ENCODE measurements at regions not wholly inside any gene's neighbourhood (a gene's known extent, or its start where the extent isn't known, plus 50 kb on each side); places are given as distances from the start of the nearest gene placed in this dataset.

DNA sequence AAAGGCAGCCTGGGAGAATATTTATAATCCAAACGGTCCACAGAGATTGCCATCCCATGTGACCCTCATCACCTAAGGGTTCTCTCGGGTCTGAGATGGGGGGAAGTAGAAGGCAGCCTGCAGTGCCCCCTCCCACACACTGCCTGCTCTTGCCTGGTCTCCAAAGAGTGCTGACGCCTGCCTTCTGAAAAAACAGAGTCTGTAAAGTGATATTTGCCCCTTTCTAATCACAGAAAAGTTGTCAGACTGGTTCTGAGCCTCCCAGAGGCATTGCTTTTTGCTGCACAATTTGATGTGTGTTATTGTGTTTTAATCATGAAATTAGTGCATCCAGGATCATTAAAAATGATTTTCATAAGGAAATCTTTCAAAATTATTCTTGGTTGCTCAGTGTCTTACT, 59.2 kb downstream of the TMEM30B start (continued):
- no peak for TF ChIP-seq EZH2phosphoT487 (IDR thresholded peaks at IDR 0.05; ENCODE audit: unreplicated experiment)

GRCh38 chr14:61219673-61220072, 61.5 kb downstream of the TMEM30B start:
- H3K27me3 Mint-ChIP-seq (ENCODE audit: insufficient read depth, low read depth, poor library complexity) = no peaks in the 10 kb centered on the region

More at GRCh38 chr14:61219673-61220072, 61.5 kb downstream of the TMEM30B start:
- peaks cover 28% of the 10 kb centered on the region for H3K4me1 ChIP-seq (ENCODE audit: insufficient read depth)
- H3F3A ChIP-seq (replicated peaks; ENCODE audit: low read depth) = no peaks in the 10 kb centered on the region
- TF ChIP-seq, protein P1, sequence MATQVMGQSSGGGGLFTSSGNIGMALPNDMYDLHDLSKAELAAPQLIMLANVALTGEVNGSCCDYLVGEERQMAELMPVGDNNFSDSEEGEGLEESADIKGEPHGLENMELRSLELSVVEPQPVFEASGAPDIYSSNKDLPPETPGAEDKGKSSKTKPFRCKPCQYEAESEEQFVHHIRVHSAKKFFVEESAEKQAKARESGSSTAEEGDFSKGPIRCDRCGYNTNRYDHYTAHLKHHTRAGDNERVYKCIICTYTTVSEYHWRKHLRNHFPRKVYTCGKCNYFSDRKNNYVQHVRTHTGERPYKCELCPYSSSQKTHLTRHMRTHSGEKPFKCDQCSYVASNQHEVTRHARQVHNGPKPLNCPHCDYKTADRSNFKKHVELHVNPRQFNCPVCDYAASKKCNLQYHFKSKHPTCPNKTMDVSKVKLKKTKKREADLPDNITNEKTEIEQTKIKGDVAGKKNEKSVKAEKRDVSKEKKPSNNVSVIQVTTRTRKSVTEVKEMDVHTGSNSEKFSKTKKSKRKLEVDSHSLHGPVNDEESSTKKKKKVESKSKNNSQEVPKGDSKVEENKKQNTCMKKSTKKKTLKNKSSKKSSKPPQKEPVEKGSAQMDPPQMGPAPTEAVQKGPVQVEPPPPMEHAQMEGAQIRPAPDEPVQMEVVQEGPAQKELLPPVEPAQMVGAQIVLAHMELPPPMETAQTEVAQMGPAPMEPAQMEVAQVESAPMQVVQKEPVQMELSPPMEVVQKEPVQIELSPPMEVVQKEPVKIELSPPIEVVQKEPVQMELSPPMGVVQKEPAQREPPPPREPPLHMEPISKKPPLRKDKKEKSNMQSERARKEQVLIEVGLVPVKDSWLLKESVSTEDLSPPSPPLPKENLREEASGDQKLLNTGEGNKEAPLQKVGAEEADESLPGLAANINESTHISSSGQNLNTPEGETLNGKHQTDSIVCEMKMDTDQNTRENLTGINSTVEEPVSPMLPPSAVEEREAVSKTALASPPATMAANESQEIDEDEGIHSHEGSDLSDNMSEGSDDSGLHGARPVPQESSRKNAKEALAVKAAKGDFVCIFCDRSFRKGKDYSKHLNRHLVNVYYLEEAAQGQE (IDR thresholded peaks at IDR 0.05; ENCODE audit: unreplicated experiment) = no peak
- TF ChIP-seq EZH2 (IDR thresholded peaks at IDR 0.05; ENCODE audit: low read depth, unreplicated experiment) (no peak), ZNF114 (CRISPR knock-in tag; IDR thresholded peaks at IDR 0.05) (no peak), JUNB (IDR thresholded peaks at IDR 0.05; ENCODE audit: unreplicated experiment) (no peak), STAT1 (IDR thresholded peaks at IDR 0.05; ENCODE audit: unreplicated experiment) (no peak), NANOG (IDR thresholded peaks at IDR 0.05; ENCODE audit: borderline replicate concordance) (no peak), CREB1 (CRISPR knock-in tag; IDR thresholded peaks at IDR 0.05; ENCODE audit: low read depth) (no peak), ETS1 (IDR thresholded peaks at IDR 0.05) (no peak), EZH2phosphoT487 (IDR thresholded peaks at IDR 0.05; ENCODE audit: unreplicated experiment) (no peak), ZNF331 (CRISPR knock-in tag; IDR thresholded peaks at IDR 0.05; ENCODE audit: low read depth) (no peak), ZNF462 (CRISPR knock-in tag; IDR thresholded peaks at IDR 0.05) (no peak), POLR2AphosphoS5 (IDR thresholded peaks at IDR 0.05; ENCODE audit: low read depth) (no peak)
- TF ChIP-seq, protein P2, sequence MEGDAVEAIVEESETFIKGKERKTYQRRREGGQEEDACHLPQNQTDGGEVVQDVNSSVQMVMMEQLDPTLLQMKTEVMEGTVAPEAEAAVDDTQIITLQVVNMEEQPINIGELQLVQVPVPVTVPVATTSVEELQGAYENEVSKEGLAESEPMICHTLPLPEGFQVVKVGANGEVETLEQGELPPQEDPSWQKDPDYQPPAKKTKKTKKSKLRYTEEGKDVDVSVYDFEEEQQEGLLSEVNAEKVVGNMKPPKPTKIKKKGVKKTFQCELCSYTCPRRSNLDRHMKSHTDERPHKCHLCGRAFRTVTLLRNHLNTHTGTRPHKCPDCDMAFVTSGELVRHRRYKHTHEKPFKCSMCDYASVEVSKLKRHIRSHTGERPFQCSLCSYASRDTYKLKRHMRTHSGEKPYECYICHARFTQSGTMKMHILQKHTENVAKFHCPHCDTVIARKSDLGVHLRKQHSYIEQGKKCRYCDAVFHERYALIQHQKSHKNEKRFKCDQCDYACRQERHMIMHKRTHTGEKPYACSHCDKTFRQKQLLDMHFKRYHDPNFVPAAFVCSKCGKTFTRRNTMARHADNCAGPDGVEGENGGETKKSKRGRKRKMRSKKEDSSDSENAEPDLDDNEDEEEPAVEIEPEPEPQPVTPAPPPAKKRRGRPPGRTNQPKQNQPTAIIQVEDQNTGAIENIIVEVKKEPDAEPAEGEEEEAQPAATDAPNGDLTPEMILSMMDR (conservative IDR thresholded peaks at IDR 0.05; ENCODE audit: low read depth in 2 of 2) = no peak
- Mint-ChIP-seq H3K36me3 (ENCODE audit: low read depth) (no peaks in the 10 kb centered on the region), H3K4me3 (no peak overlapping the region), H3K9me3 (no peaks in the 10 kb centered on the region), H3K4me1 (peaks cover 41% of the 10 kb centered on the region), H3K27ac (no peak overlapping the region)
- 0 out of 2 replicates have a peak, but pooled peaks cover 3% of the 10 kb centered on the region for H3K9me2 ChIP-seq (ENCODE audit: insufficient read depth)
- no peaks in the 10 kb centered on the region for H3K27me3 ChIP-seq (ENCODE audit: insufficient read depth)
- DNase-seq (ENCODE audit: low spot score) = no peak
- H3K36me3 ChIP-seq (ENCODE audit: insufficient read depth) = no peaks in the 10 kb centered on the region
- no peak for ATAC-seq
- H3K79me2 ChIP-seq (replicated peaks; ENCODE audit: insufficient read depth) = no peaks in the 10 kb centered on the region
- H3K4me2 ChIP-seq = no peak overlapping the region
- H4K20me1 ChIP-seq (replicated peaks; ENCODE audit: insufficient read depth) = no peaks in the 10 kb centered on the region
- H2AFZ ChIP-seq = no peak overlapping the region; the same call in 1 of the 2 replicates
- no peak overlapping the region for H3K4me3 ChIP-seq
- no peak overlapping the region for H3K27ac ChIP-seq (ENCODE audit: low read depth)

All from GM23338 (cell line).